ENCODE measurements at regions not wholly inside any gene's neighbourhood (a gene's known extent, or its start where the extent isn't known, plus 50 kb on each side); places are given as distances from the start of the nearest gene placed in this dataset.

GRCh38 chr9:134503301-134504105 lies 138.1 kb upstream of the COL5A1 start:
- Histone ChIP-seq H3K27me3 (ENCODE audit: low read depth, low read length) (peaks cover 4% of the 10 kb centered on the region), H3K9me3 (ENCODE audit: control insufficient read depth in 1 of 2, low read length in 2 of 2) (no peaks in the 10 kb centered on the region), H3K4me3 (ENCODE audit: low read depth in 1 of 2, low read length in 2 of 2) (no peak overlapping the region), H3K36me3 (ENCODE audit: control insufficient read depth in 1 of 2, insufficient read depth in 2 of 2, low read length in 2 of 2) (no peaks in the 10 kb centered on the region), H3K4me1 (ENCODE audit: control insufficient read depth in 1 of 2, insufficient read depth in 2 of 2, low read length in 2 of 2) (peaks cover 0 to 5% of the 10 kb centered on the region in 2 donors), H3K27ac (ENCODE audit: low read length) (no peak overlapping the region)

- H3K36me3 ChIP-seq (ENCODE audit: control insufficient read depth in 1 of 2, insufficient read depth in 2 of 2, low read length in 2 of 2), result no peaks in the 10 kb centered on the region
- peaks cover 0 to 5% of the 10 kb centered on the region in 2 donors for H3K4me1 ChIP-seq (ENCODE audit: control insufficient read depth in 1 of 2, insufficient read depth in 2 of 2, low read length in 2 of 2)
- H3K4me3 ChIP-seq (ENCODE audit: low read depth in 1 of 2, low read length in 2 of 2), result no peak overlapping the region
- no peak overlapping the region for H3K27ac ChIP-seq (ENCODE audit: low read length)
- peaks cover 4% of the 10 kb centered on the region for H3K27me3 ChIP-seq (ENCODE audit: low read depth, low read length)
- no peaks in the 10 kb centered on the region for H3K9me3 ChIP-seq (ENCODE audit: control insufficient read depth in 1 of 2, low read length in 2 of 2)
Observed at GRCh38 chr9:134504106-134504385, 137.6 kb upstream of the COL5A1 start.

- no peaks in the 10 kb centered on the region for H3K9me3 ChIP-seq (ENCODE audit: control insufficient read depth in 1 of 2, low read length in 2 of 2)
- no peak overlapping the region for H3K27ac ChIP-seq (ENCODE audit: low read length)
- H3K27me3 ChIP-seq (ENCODE audit: low read depth, low read length), result peaks cover 4% of the 10 kb centered on the region
- peaks cover 0 to 5% of the 10 kb centered on the region in 2 donors for H3K4me1 ChIP-seq (ENCODE audit: control insufficient read depth in 1 of 2, insufficient read depth in 2 of 2, low read length in 2 of 2)
- H3K36me3 ChIP-seq (ENCODE audit: control insufficient read depth in 1 of 2, insufficient read depth in 2 of 2, low read length in 2 of 2), result no peaks in the 10 kb centered on the region
- H3K4me3 ChIP-seq (ENCODE audit: low read depth in 1 of 2, low read length in 2 of 2), result no peak overlapping the region
Observed at GRCh38 chr9:134505032-134505431, 136.6 kb upstream of the COL5A1 start.

- H3K36me3 ChIP-seq (ENCODE audit: control insufficient read depth in 1 of 2, insufficient read depth in 2 of 2, low read length in 2 of 2), result no peaks in the 10 kb centered on the region
- H3K9me3 ChIP-seq (ENCODE audit: control insufficient read depth in 1 of 2, low read length in 2 of 2), result no peaks in the 10 kb centered on the region
- H3K4me1 ChIP-seq (ENCODE audit: control insufficient read depth in 1 of 2, insufficient read depth in 2 of 2, low read length in 2 of 2), result no peaks in the 10 kb centered on the region
- no peak overlapping the region for H3K27ac ChIP-seq (ENCODE audit: low read length)
- H3K27me3 ChIP-seq (ENCODE audit: low read depth, low read length), result no peaks in the 10 kb centered on the region
- no peak overlapping the region for H3K4me3 ChIP-seq (ENCODE audit: low read depth in 1 of 2, low read length in 2 of 2)
Observed at GRCh38 chr9:134509281-134509680, 132.3 kb upstream of the COL5A1 start.

- H3K27ac ChIP-seq (ENCODE audit: low read length), result no peak overlapping the region
- no peaks in the 10 kb centered on the region for H3K4me1 ChIP-seq (ENCODE audit: control insufficient read depth in 1 of 2, insufficient read depth in 2 of 2, low read length in 2 of 2)
- no peak overlapping the region for H3K4me3 ChIP-seq (ENCODE audit: low read depth in 1 of 2, low read length in 2 of 2)
- H3K27me3 ChIP-seq (ENCODE audit: low read depth, low read length), result no peaks in the 10 kb centered on the region
- no peaks in the 10 kb centered on the region for H3K9me3 ChIP-seq (ENCODE audit: control insufficient read depth in 1 of 2, low read length in 2 of 2)
- no peaks in the 10 kb centered on the region for H3K36me3 ChIP-seq (ENCODE audit: control insufficient read depth in 1 of 2, insufficient read depth in 2 of 2, low read length in 2 of 2)
Observed at GRCh38 chr9:134509817-134510216, 131.8 kb upstream of the COL5A1 start.

GRCh38 chr9:134514503-134514902 lies 127.1 kb upstream of the COL5A1 start:
- Histone ChIP-seq H3K4me3 (ENCODE audit: low read depth in 1 of 2, low read length in 2 of 2) (no peak overlapping the region), H3K27me3 (ENCODE audit: low read depth, low read length) (no peaks in the 10 kb centered on the region), H3K36me3 (ENCODE audit: control insufficient read depth in 1 of 2, insufficient read depth in 2 of 2, low read length in 2 of 2) (no peaks in the 10 kb centered on the region), H3K9me3 (ENCODE audit: control insufficient read depth in 1 of 2, low read length in 2 of 2) (no peaks in the 10 kb centered on the region), H3K4me1 (ENCODE audit: control insufficient read depth in 1 of 2, insufficient read depth in 2 of 2, low read length in 2 of 2) (no peaks in the 10 kb centered on the region), H3K27ac (ENCODE audit: low read length) (no peak overlapping the region)

GRCh38 chr9:134515026-134515821 lies 126.4 kb upstream of the COL5A1 start:
- no peak overlapping the region for H3K4me3 ChIP-seq (ENCODE audit: low read depth in 1 of 2, low read length in 2 of 2)
- no peaks in the 10 kb centered on the region for H3K36me3 ChIP-seq (ENCODE audit: control insufficient read depth in 1 of 2, insufficient read depth in 2 of 2, low read length in 2 of 2)
- H3K27me3 ChIP-seq (ENCODE audit: low read depth, low read length), result no peaks in the 10 kb centered on the region
- no peak overlapping the region for H3K27ac ChIP-seq (ENCODE audit: low read length)
- no peaks in the 10 kb centered on the region for H3K9me3 ChIP-seq (ENCODE audit: control insufficient read depth in 1 of 2, low read length in 2 of 2)
- H3K4me1 ChIP-seq (ENCODE audit: control insufficient read depth in 1 of 2, insufficient read depth in 2 of 2, low read length in 2 of 2), result no peaks in the 10 kb centered on the region

GRCh38 chr9:134516464-134516863 lies 125.1 kb upstream of the COL5A1 start:
- no peak overlapping the region for H3K27ac ChIP-seq (ENCODE audit: low read length)
- H3K27me3 ChIP-seq (ENCODE audit: low read depth, low read length), result no peaks in the 10 kb centered on the region
- no peaks in the 10 kb centered on the region for H3K36me3 ChIP-seq (ENCODE audit: control insufficient read depth in 1 of 2, insufficient read depth in 2 of 2, low read length in 2 of 2)
- H3K9me3 ChIP-seq (ENCODE audit: control insufficient read depth in 1 of 2, low read length in 2 of 2), result peaks cover 0 to 2% of the 10 kb centered on the region in 2 donors
- no peak overlapping the region for H3K4me3 ChIP-seq (ENCODE audit: low read depth in 1 of 2, low read length in 2 of 2)
- no peaks in the 10 kb centered on the region for H3K4me1 ChIP-seq (ENCODE audit: control insufficient read depth in 1 of 2, insufficient read depth in 2 of 2, low read length in 2 of 2)

- Histone ChIP-seq H3K4me3 (ENCODE audit: low read depth in 1 of 2, low read length in 2 of 2) (no peak overlapping the region), H3K27ac (ENCODE audit: low read length) (no peak overlapping the region), H3K36me3 (ENCODE audit: control insufficient read depth in 1 of 2, insufficient read depth in 2 of 2, low read length in 2 of 2) (no peaks in the 10 kb centered on the region), H3K4me1 (ENCODE audit: control insufficient read depth in 1 of 2, insufficient read depth in 2 of 2, low read length in 2 of 2) (no peaks in the 10 kb centered on the region), H3K9me3 (ENCODE audit: control insufficient read depth in 1 of 2, low read length in 2 of 2) (peaks cover 0 to 2% of the 10 kb centered on the region in 2 donors), H3K27me3 (ENCODE audit: low read depth, low read length) (no peaks in the 10 kb centered on the region)
Observed at GRCh38 chr9:134517069-134517680, 124.4 kb upstream of the COL5A1 start.

GRCh38 chr9:134518004-134518606 lies 123.5 kb upstream of the COL5A1 start:
- Histone ChIP-seq H3K4me1 (ENCODE audit: control insufficient read depth in 1 of 2, insufficient read depth in 2 of 2, low read length in 2 of 2) (no peaks in the 10 kb centered on the region), H3K27ac (ENCODE audit: low read length) (no peak overlapping the region), H3K27me3 (ENCODE audit: low read depth, low read length) (no peaks in the 10 kb centered on the region), H3K36me3 (ENCODE audit: control insufficient read depth in 1 of 2, insufficient read depth in 2 of 2, low read length in 2 of 2) (no peaks in the 10 kb centered on the region), H3K9me3 (ENCODE audit: control insufficient read depth in 1 of 2, low read length in 2 of 2) (peaks cover 0 to 2% of the 10 kb centered on the region in 2 donors), H3K4me3 (ENCODE audit: low read depth in 1 of 2, low read length in 2 of 2) (no peak overlapping the region)

- Histone ChIP-seq H3K9me3 (ENCODE audit: control insufficient read depth in 1 of 2, low read length in 2 of 2) (peaks cover 0 to 2% of the 10 kb centered on the region in 2 donors), H3K4me3 (ENCODE audit: low read depth in 1 of 2, low read length in 2 of 2) (no peak overlapping the region), H3K4me1 (ENCODE audit: control insufficient read depth in 1 of 2, insufficient read depth in 2 of 2, low read length in 2 of 2) (no peaks in the 10 kb centered on the region), H3K27ac (ENCODE audit: low read length) (no peak overlapping the region), H3K27me3 (ENCODE audit: low read depth, low read length) (no peaks in the 10 kb centered on the region), H3K36me3 (ENCODE audit: control insufficient read depth in 1 of 2, insufficient read depth in 2 of 2, low read length in 2 of 2) (no peaks in the 10 kb centered on the region)
Observed at GRCh38 chr9:134519375-134520070, 122.1 kb upstream of the COL5A1 start.
